HG03432 (cell line): ENCODE measurements at regions not wholly inside any gene's neighbourhood (a gene's known extent, or its start where the extent isn't known, plus 50 kb on each side); places are given as distances from the start of the nearest gene placed in this dataset.
"Not testable (repeated sequence)": the region's sequence is repeated elsewhere in the genome, so short reads cannot be mapped to it uniquely, and the experiment has no call there.

Experiments
- ATAC-seq: cut with Tn5 transposase; IDR thresholded peaks from one replicate; pipeline ENCODE4 v1.9.1; 2021; ENCODE audit warnings: mild to moderate bottlenecking, moderate library complexity; ENCODE audit not compliant: unreplicated experiment

- ATAC-seq = no peak
Measured at GRCh38 chr3:94568041-94568440, 505.2 kb downstream of the NSUN3 start.

- ATAC-seq = no peak
Measured at GRCh38 chr3:94573337-94573736, 510.5 kb downstream of the NSUN3 start.

- ATAC-seq = no peak
Measured at GRCh38 chr3:94587291-94587690, 524.4 kb downstream of the NSUN3 start.

- no peak for ATAC-seq
Measured at GRCh38 chr3:94593526-94594150, 530.8 kb downstream of the NSUN3 start.

GRCh38 chr3:94596141-94596540 is 533.3 kb downstream of the NSUN3 start:
- no peak for ATAC-seq

- peak; percentile 91 for ATAC-seq
Measured at GRCh38 chr3:94596887-94597566, 534.2 kb downstream of the NSUN3 start.

- ATAC-seq = no peak
Measured at GRCh38 chr3:94607778-94608177, 544.9 kb downstream of the NSUN3 start.

- no peak for ATAC-seq
Measured at GRCh38 chr3:94609908-94610307, 547.0 kb downstream of the NSUN3 start.

- no peak for ATAC-seq
Measured at GRCh38 chr3:94611596-94611995, 548.7 kb downstream of the NSUN3 start.

- ATAC-seq = no peak
Measured at GRCh38 chr3:94612631-94613030, 549.8 kb downstream of the NSUN3 start.

GRCh38 chr3:94614192-94614591 is 551.3 kb downstream of the NSUN3 start:
- ATAC-seq = no peak

- ATAC-seq = no peak
Measured at GRCh38 chr3:94615275-94616065, 552.6 kb downstream of the NSUN3 start.

- no peak for ATAC-seq
Measured at GRCh38 chr3:94616833-94617232, 554.0 kb downstream of the NSUN3 start.

GRCh38 chr3:94617312-94617711 is 554.5 kb downstream of the NSUN3 start:
- no peak for ATAC-seq

GRCh38 chr3:94619643-94620042 is 556.8 kb downstream of the NSUN3 start:
- ATAC-seq = no peak

GRCh38 chr3:94626573-94626972 is 563.7 kb downstream of the NSUN3 start:
- ATAC-seq = no peak

- no peak for ATAC-seq
Measured at GRCh38 chr3:94627689-94628088, 564.8 kb downstream of the NSUN3 start.

- ATAC-seq = no peak
Measured at GRCh38 chr3:94643400-94643799, 580.5 kb downstream of the NSUN3 start.

- no peak for ATAC-seq
Measured at GRCh38 chr3:94645790-94646189, 582.9 kb downstream of the NSUN3 start.

GRCh38 chr3:94647131-94647530 is 584.3 kb downstream of the NSUN3 start:
- no peak for ATAC-seq

GRCh38 chr3:94648270-94649180 is 585.7 kb downstream of the NSUN3 start:
- not testable (repeated sequence) for ATAC-seq
